Kidney (tissue), 13 donors: ENCODE measurements at regions not wholly inside any gene's neighbourhood (a gene's known extent, or its start where the extent isn't known, plus 50 kb on each side); places are given as distances from the start of the nearest gene placed in this dataset.

ENCODE experiments used
- DNase-seq, 5 donors: peaks; one replicate each; pipeline ENCODE4 v3.0.0-alpha.2; 2013 to 2020
- FAIRE-seq: peaks from 2 replicates; lab custom pipeline; 2012; peaks lifted over from hg19 to GRCh38; lab: Jason Lieb, UNC
- H3K27ac ChIP-seq, 2 donors: one replicate each; pipeline ENCODE4 v1.7.0; 2013; ENCODE audit warnings: low read depth in 2 of 2, low read length in 2 of 2, inconsistent platforms in 1 of 2
- H3K27me3 ChIP-seq: one replicate; pipeline ENCODE4 v1.7.1; 2013; ENCODE audit warnings: low read length, inconsistent platforms; ENCODE audit not compliant: control insufficient read depth, insufficient read depth
- H3K36me3 ChIP-seq, 3 donors: one replicate each; pipeline versions ENCODE4 v1.7.0 to v1.7.1; 2013; ENCODE audit warnings: low read length in 3 of 3, control low read depth in 1 of 3, inconsistent platforms in 1 of 3; ENCODE audit not compliant: insufficient read depth in 3 of 3, control insufficient read depth in 2 of 3
- H3K4me1 ChIP-seq, 3 donors: one replicate each; pipeline versions ENCODE4 v1.7.0 to v1.7.1; 2013; ENCODE audit warnings: low read length in 3 of 3, inconsistent platforms in 1 of 3, low read depth in 1 of 3; ENCODE audit not compliant: control insufficient read depth in 2 of 3, insufficient read depth in 2 of 3
- H3K4me3 ChIP-seq, 3 donors: one replicate each; pipeline versions ENCODE4 v1.7.0 to v1.8.1; 2013; ENCODE audit warnings: low read length in 3 of 3, control low read depth in 1 of 3, inconsistent platforms in 1 of 3
- H3K9ac ChIP-seq, 3 donors: one replicate each; pipeline versions ENCODE4 v1.7.0 to v1.7.1; 2013; ENCODE audit warnings: low read length in 3 of 3, control low read depth in 1 of 3, inconsistent platforms in 1 of 3
- H3K9me3 ChIP-seq, 3 donors: one replicate each; pipeline versions ENCODE4 v1.7.0 to v1.7.1; 2013; ENCODE audit warnings: low read length in 3 of 3, control low read depth in 1 of 3, inconsistent platforms in 1 of 3; ENCODE audit not compliant: control insufficient read depth in 2 of 3, insufficient read depth in 1 of 3
- intact Hi-C: fragments of 100-400 bp; cut with DNase I; formaldehyde crosslinking; loops from one replicate; pipeline ENCODE4 v1.11.1; 2022
- TF ChIP-seq, protein P1 (sequence below): IDR thresholded peaks from 3 replicates; pipeline ENCODE4 v1.5.1; 2012; ENCODE audit warnings: mild to moderate bottlenecking, moderate library complexity, borderline replicate concordance; ENCODE audit not compliant: insufficient read depth; ENCODE audit errors: extremely low read depth
- donor health status: control.
- donor health status: control.
- donor health status: control.
- donor health status: control.
- donor health status: control.
- donor health status: DM: yes; HTN: yes; CAD: no.
- donor health status: Normal renal cell carcinoma (clear cell type).

DNA sequence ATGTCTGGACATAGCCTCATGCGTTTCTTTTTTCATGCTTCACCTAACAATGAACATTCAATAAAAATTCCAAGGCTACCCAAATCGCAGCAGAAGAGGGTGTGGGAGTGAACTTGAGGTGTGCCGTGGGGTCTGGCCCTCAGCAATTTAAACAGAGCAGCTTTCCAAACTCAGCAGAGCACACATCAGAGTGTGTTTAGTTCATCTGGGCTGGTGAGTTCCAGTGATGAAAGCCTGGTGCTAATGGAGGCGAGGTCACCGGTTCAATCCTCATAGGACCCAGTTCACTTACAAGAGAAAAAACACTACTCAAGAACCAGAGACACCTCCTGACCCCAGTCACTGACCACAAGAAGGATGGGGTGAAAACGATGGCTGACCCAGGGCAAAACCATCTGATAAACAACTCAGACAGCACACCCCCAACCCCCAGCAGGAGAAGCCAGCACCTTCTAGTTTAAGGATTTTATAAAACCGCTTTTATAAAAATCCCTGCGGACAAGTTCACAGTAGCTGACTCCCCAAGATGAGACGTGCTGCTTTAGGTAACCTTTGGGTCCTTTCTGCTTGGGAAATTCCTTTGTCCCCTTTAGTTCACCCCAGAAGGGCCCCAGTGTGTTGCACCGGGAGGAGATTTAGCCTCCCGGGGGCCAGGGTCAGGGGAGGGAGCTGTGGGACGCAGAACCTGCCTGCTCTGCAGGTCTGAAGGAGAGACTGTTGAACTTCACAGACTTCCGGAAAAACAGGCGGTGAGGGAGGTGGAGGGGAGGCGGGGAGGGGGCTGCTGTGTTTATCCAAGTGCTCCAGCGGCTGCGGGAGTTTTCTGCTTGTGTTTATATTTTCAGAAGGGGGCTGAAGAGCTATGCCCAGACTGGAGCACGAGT lies 152.7 kb upstream of the SOX11 start:
- intact Hi-C loops: no loop called here
- Histone ChIP-seq H3K27me3 (no peaks in the 10 kb centered on the region), H3K4me3 (peak overlapping the region; percentile 14 to 61 (median 34)), H3K9me3 (peaks cover 0 to 9% (median 0%) of the 10 kb centered on the region in 3 donors), H3K27ac (no peak overlapping the region), H3K9ac (no peak overlapping the region), H3K4me1 (peaks cover 0 to 6% (median 0%) of the 10 kb centered on the region in 3 donors), H3K36me3 (no peaks in the 10 kb centered on the region)
- TF ChIP-seq, protein P1, sequence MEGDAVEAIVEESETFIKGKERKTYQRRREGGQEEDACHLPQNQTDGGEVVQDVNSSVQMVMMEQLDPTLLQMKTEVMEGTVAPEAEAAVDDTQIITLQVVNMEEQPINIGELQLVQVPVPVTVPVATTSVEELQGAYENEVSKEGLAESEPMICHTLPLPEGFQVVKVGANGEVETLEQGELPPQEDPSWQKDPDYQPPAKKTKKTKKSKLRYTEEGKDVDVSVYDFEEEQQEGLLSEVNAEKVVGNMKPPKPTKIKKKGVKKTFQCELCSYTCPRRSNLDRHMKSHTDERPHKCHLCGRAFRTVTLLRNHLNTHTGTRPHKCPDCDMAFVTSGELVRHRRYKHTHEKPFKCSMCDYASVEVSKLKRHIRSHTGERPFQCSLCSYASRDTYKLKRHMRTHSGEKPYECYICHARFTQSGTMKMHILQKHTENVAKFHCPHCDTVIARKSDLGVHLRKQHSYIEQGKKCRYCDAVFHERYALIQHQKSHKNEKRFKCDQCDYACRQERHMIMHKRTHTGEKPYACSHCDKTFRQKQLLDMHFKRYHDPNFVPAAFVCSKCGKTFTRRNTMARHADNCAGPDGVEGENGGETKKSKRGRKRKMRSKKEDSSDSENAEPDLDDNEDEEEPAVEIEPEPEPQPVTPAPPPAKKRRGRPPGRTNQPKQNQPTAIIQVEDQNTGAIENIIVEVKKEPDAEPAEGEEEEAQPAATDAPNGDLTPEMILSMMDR: no peak
- DNase-seq (peak in 4 of 5 donors; percentile 90 to 93 (median 92)), FAIRE-seq (no peak)

DNA sequence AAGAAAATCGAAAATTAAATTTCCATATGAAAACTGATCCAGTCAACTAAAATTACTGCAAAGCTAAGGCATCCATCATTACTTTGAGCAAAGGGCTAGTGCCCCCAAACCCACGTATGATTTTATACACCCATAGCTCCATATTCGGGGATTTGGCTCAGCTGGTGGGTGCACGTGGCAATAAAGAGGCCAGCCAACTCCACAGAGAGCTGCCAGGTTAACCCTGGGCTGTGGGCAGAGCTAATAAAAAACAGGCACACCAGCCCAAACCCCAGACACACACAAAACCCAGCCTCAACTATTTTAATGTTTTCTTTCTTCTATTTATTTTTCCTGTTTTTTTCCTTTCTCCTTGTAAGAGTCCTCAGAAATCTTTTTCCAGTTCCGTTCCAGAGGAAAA lies 151.3 kb upstream of the SOX11 start:
- H3K9ac ChIP-seq: no peak overlapping the region
- no peak for FAIRE-seq

DNA sequence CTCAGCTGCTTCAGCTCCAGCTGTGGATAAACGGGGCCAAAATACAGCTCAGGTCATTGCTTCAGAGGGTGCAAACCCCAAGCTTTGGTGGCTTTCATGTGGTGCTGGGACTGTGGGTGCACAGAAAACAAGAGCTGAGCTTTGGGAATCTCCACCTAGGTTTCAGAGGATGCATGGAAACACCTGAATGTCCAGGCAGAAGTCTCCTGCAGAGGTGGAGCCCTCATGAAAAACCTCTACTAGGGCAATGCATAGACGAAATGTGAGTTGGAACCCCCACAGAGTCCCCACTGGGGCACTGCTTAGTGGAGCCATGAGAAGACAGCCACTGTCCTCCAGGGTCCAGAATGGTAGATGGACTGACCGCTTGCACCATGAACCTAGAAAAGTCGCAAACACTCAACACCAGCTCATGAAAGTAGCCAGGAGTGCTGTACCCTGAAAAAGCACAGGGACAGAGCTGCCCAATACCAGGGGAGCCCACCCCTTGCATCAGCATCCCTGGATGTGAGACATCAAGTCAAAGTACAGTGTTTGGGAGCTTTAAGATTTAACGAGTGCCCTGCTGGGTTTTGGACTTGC lies 147.9 kb upstream of the SOX11 start:
- FAIRE-seq (no peak), DNase-seq (no peak)
- Histone ChIP-seq H3K4me1 (peaks cover 0 to 3% (median 0%) of the 10 kb centered on the region in 3 donors), H3K27ac (no peak overlapping the region), H3K36me3 (no peaks in the 10 kb centered on the region), H3K9ac (no peak overlapping the region), H3K4me3 (no peak overlapping the region), H3K27me3 (no peaks in the 10 kb centered on the region), H3K9me3 (peaks cover 0 to 9% (median 0%) of the 10 kb centered on the region in 3 donors)
- intact Hi-C loops: no loop called here
- TF ChIP-seq, protein P1: no peak

More for the DNA sequence above, 151.3 kb upstream of the SOX11 start:
- no peak overlapping the region for H3K4me3 ChIP-seq
- peaks cover 0 to 9% (median 0%) of the 10 kb centered on the region in 3 donors for H3K9me3 ChIP-seq
- TF ChIP-seq, protein P1: no peak
- no peak overlapping the region for H3K27ac ChIP-seq
- intact Hi-C loops: no loop called here
- no peaks in the 10 kb centered on the region for H3K36me3 ChIP-seq
- H3K27me3 ChIP-seq: no peaks in the 10 kb centered on the region
- H3K4me1 ChIP-seq: peaks cover 0 to 6% (median 0%) of the 10 kb centered on the region in 3 donors
- no peak for DNase-seq
